Loucy (cell line): ENCODE measurements at regions not wholly inside any gene's neighbourhood (a gene's known extent, or its start where the extent isn't known, plus 50 kb on each side); places are given as distances from the start of the nearest gene placed in this dataset.

Source experiments
- EZH2phosphoT487 ChIP-seq: fragments of 200-600 bp; IDR thresholded peaks from 2 replicates; pipeline ENCODE4 v1.6.1; 2018; ENCODE audit warnings: antibody characterized with exemption, mild to moderate bottlenecking, moderate library complexity, borderline replicate concordance
- TF ChIP-seq, protein P1 (sequence below): fragments of 200-600 bp; sonication (generic); conservative IDR thresholded peaks from 2 replicates; pipeline ENCODE4 v1.5.1; 2014; ENCODE audit warnings: mild to moderate bottlenecking, antibody characterized with exemption, low read length

DNA sequence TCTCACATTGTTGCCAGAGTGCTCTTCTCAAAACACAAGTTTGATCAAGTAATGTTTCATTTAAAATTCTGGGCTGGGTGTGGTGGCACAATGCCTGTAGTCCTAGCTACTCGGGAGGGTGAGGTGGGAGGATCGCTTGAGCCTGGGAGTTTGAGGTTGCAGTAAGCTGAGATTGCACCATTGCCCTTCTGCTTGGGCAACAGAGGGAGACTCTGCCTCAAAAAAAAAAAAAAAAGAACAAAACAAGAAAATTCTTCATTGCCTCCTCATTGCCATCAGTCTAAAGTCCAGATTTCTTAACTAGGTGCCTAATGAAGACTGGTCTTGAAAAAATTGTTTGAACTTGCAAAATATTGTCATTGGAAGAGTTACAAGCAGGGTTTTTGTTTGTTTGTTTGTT is 120.1 kb downstream of the MFAP3L start:
- TF ChIP-seq, protein P1, sequence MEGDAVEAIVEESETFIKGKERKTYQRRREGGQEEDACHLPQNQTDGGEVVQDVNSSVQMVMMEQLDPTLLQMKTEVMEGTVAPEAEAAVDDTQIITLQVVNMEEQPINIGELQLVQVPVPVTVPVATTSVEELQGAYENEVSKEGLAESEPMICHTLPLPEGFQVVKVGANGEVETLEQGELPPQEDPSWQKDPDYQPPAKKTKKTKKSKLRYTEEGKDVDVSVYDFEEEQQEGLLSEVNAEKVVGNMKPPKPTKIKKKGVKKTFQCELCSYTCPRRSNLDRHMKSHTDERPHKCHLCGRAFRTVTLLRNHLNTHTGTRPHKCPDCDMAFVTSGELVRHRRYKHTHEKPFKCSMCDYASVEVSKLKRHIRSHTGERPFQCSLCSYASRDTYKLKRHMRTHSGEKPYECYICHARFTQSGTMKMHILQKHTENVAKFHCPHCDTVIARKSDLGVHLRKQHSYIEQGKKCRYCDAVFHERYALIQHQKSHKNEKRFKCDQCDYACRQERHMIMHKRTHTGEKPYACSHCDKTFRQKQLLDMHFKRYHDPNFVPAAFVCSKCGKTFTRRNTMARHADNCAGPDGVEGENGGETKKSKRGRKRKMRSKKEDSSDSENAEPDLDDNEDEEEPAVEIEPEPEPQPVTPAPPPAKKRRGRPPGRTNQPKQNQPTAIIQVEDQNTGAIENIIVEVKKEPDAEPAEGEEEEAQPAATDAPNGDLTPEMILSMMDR, result no peak
- TF ChIP-seq EZH2phosphoT487, result no peak
